HG03196 (cell line): ENCODE measurements at regions not wholly inside any gene's neighbourhood (a gene's known extent, or its start where the extent isn't known, plus 50 kb on each side); places are given as distances from the start of the nearest gene placed in this dataset.
"Not testable (repeated sequence)": the region's sequence is repeated elsewhere in the genome, so short reads cannot be mapped to it uniquely, and the experiment has no call there.

Experiments used
- ATAC-seq: cut with Tn5 transposase; IDR thresholded peaks from one replicate; pipeline ENCODE4 v1.9.1; 2021; ENCODE audit not compliant: unreplicated experiment

GRCh38 chr6:95660544-95660943 is 83.2 kb downstream of the MANEA start:
- ATAC-seq: no peak

- no peak for ATAC-seq
Observed at GRCh38 chr6:95670011-95670463, 92.7 kb downstream of the MANEA start.

- ATAC-seq: no peak
Observed at GRCh38 chr6:95676011-95676628, 98.8 kb downstream of the MANEA start.

GRCh38 chr6:95679981-95680380 is 102.6 kb downstream of the MANEA start:
- no peak for ATAC-seq

GRCh38 chr6:95681736-95682135 is 104.4 kb downstream of the MANEA start:
- no peak for ATAC-seq

GRCh38 chr6:95682476-95682875 is 105.1 kb downstream of the MANEA start:
- ATAC-seq: no peak

GRCh38 chr6:95685822-95686221 is 108.5 kb downstream of the MANEA start:
- no peak for ATAC-seq

GRCh38 chr6:95686272-95686671 is 108.9 kb downstream of the MANEA start:
- ATAC-seq: no peak

GRCh38 chr6:95686895-95687294 is 109.6 kb downstream of the MANEA start:
- no peak for ATAC-seq

- ATAC-seq: no peak
Observed at GRCh38 chr6:95687839-95688238, 110.5 kb downstream of the MANEA start.

GRCh38 chr6:95690328-95690727 is 113.0 kb downstream of the MANEA start:
- peak; percentile 74 for ATAC-seq

GRCh38 chr6:95693108-95693507 is 115.8 kb downstream of the MANEA start:
- ATAC-seq: no peak

- ATAC-seq: no peak
Observed at GRCh38 chr6:95698271-95698670, 120.9 kb downstream of the MANEA start.

GRCh38 chr6:95723638-95724037 is 146.3 kb downstream of the MANEA start:
- ATAC-seq: no peak

GRCh38 chr6:95725344-95725743 is 148.0 kb downstream of the MANEA start:
- ATAC-seq: no peak

GRCh38 chr6:95740157-95740556 is 162.8 kb downstream of the MANEA start:
- ATAC-seq: no peak

GRCh38 chr6:95741045-95741444 is 163.7 kb downstream of the MANEA start:
- ATAC-seq: no peak

- no peak for ATAC-seq
Observed at GRCh38 chr6:95742767-95743289, 165.5 kb downstream of the MANEA start.

GRCh38 chr6:95743591-95743990 is 166.3 kb downstream of the MANEA start:
- no peak for ATAC-seq

- not testable (repeated sequence) for ATAC-seq
Observed at GRCh38 chr6:95758236-95759069, 181.1 kb downstream of the MANEA start.

GRCh38 chr6:95767897-95768463 is 190.6 kb downstream of the MANEA start:
- no peak for ATAC-seq

GRCh38 chr6:95768539-95768938 is 191.2 kb downstream of the MANEA start:
- no peak for ATAC-seq
